HCT116 (cell line): ENCODE measurements at regions not wholly inside any gene's neighbourhood (a gene's known extent, or its start where the extent isn't known, plus 50 kb on each side); places are given as distances from the start of the nearest gene placed in this dataset.

Source experiments
- ATAC-seq: fragments of 200-7000 bp; cut with Tn5 transposase; 2 replicates; pipeline ENCODE4 v1.9.1; 2020; ENCODE audit warnings: mild to moderate bottlenecking, moderate library complexity
- BruUV-seq: library from RNA; stranded (reverse); fragments of 400-500 nt; replicated peaks from 2 replicates; lab custom pipeline; 2021; lab: Mats Ljungman, UMichigan
- CTCF ChIA-PET: fragments of 300-600 bp; sonication (Branson Sonifier 250); formaldehyde crosslinking; loops from one replicate; lab custom pipeline; 2021; ENCODE audit warnings: antibody characterized with exemption; lab: Charles Lee
- POLR2A ChIA-PET: fragments of 300-600, 350-600 bp; sonication (Branson Sonifier 250); formaldehyde crosslinking; loops from one replicate; lab custom pipeline; 2021; ENCODE audit warnings: antibody characterized with exemption; lab: Charles Lee
- RAD21 ChIA-PET, 2 experiments: fragments of 300-600 bp; sonication (Branson Sonifier 250); formaldehyde crosslinking; loops; one replicate each; lab custom pipeline; 2023; ENCODE audit warnings: low total read pairs in 2 of 2; ENCODE audit not compliant: uncharacterized antibody in 2 of 2, unreplicated experiment in 2 of 2, low non-redundant PET in 1 of 2; lab: Charles Lee
- DNase-seq: peaks from one replicate; pipeline ENCODE4 v3.0.0-alpha.2; 2010; ENCODE audit warnings: low read depth, low spot score
- H2AFZ ChIP-seq: fragments of 200-600 bp; shearing (Covaris generic), sonication (generic); 2 replicates; pipeline ENCODE4 v1.6.1; 2017; ENCODE audit warnings: low read depth, mixed run types, mixed read lengths, antibody characterized with exemption, low read length; ENCODE audit not compliant: poor library complexity, severe bottlenecking
- H3K27ac ChIP-seq: 2 replicates; pipeline ENCODE4 v1.5.1; 2012; ENCODE audit warnings: low read depth, low read length
- H3K27me3 ChIP-seq: fragments of 200-600 bp; sonication (generic); 2 replicates; pipeline ENCODE4 v1.6.1; 2016; ENCODE audit warnings: mixed run types, low read length, mixed read lengths; ENCODE audit not compliant: insufficient read depth
- H3K36me3 ChIP-seq, 2 experiments: fragments of 200-500 bp in 1 of 2; fragments of 200-600 bp in 1 of 2; sonication (Bioruptor generic) in 1 of 2; sonication (generic) in 1 of 2; 2 replicates each; pipeline versions ENCODE4 v1.5.1 to v1.6.1; 2014 to 2016; ENCODE audit warnings: low read length in 2 of 2, inconsistent platforms in 1 of 2, mixed read lengths in 1 of 2, mixed run types in 1 of 2; ENCODE audit not compliant: insufficient read depth in 2 of 2, control insufficient read depth in 1 of 2
- H3K4me1 ChIP-seq, 2 experiments: fragments of 200-600 bp in 1 of 2; sonication (generic) in 1 of 2; 2 replicates each; pipeline versions ENCODE4 v1.5.1 to v1.6.1; 2012 to 2017; ENCODE audit warnings: low read length in 2 of 2, inconsistent platforms in 1 of 2, mild to moderate bottlenecking in 1 of 2, mixed read lengths in 1 of 2, mixed run types in 1 of 2, moderate library complexity in 1 of 2; ENCODE audit not compliant: insufficient read depth in 2 of 2, control insufficient read depth in 1 of 2
- H3K4me2 ChIP-seq: fragments of 200-600 bp; sonication (generic); 2 replicates; pipeline ENCODE4 v1.6.1; 2017; ENCODE audit warnings: mixed run types, low read length, mixed read lengths
- H3K4me3 ChIP-seq, 2 experiments: fragments of 200-600 bp in 1 of 2; sonication (generic) in 1 of 2; replicated peaks in 1 of 2; 2 replicates each; pipeline ENCODE4 v1.5.1; 2011 to 2016; ENCODE audit warnings: low read length in 2 of 2, control low read depth in 1 of 2, low read depth in 1 of 2, mild to moderate bottlenecking in 1 of 2, mixed read lengths in 1 of 2, mixed run types in 1 of 2
- H3K79me2 ChIP-seq: fragments of 200-600 bp; sonication (generic); 2 replicates; pipeline ENCODE4 v1.6.1; 2017; ENCODE audit warnings: mild to moderate bottlenecking, mixed run types, low read length, moderate library complexity, mixed read lengths; ENCODE audit not compliant: insufficient read depth
- H3K9ac ChIP-seq: fragments of 200-600 bp; sonication (generic); 2 replicates; pipeline ENCODE4 v1.6.1; 2016; ENCODE audit warnings: low read length, mixed read lengths
- H3K9me2 ChIP-seq: fragments of 200-600 bp; sonication (generic), shearing (Covaris generic); 2 replicates; pipeline ENCODE4 v1.6.1; 2017; ENCODE audit warnings: mixed run types, mild to moderate bottlenecking, moderate library complexity; ENCODE audit not compliant: insufficient read depth
- H3K9me3 ChIP-seq, 2 experiments: fragments of 200-500 bp in 1 of 2; fragments of 200-600 bp in 1 of 2; sonication (Bioruptor generic) in 1 of 2; sonication (generic) in 1 of 2; 2 replicates each; pipeline ENCODE4 v1.6.1; 2014 to 2017; ENCODE audit warnings: low read length in 2 of 2, mixed read lengths in 2 of 2, inconsistent platforms in 1 of 2, low read depth in 1 of 2, mild to moderate bottlenecking in 1 of 2, mixed run types in 1 of 2, moderate library complexity in 1 of 2; ENCODE audit not compliant: control insufficient read depth in 1 of 2, insufficient read depth in 1 of 2
- H4K20me1 ChIP-seq: fragments of 200-600 bp; sonication (generic), shearing (Covaris generic); 2 replicates; pipeline ENCODE4 v1.6.1; 2017; ENCODE audit warnings: mixed run types, mild to moderate bottlenecking, moderate library complexity; ENCODE audit not compliant: insufficient read depth
- ATF3 ChIP-seq: IDR thresholded peaks from 2 replicates; pipeline ENCODE4 v1.6.1; 2012
- CBX3 ChIP-seq: IDR thresholded peaks from 2 replicates; pipeline ENCODE4 v1.6.1; 2012; ENCODE audit warnings: low read depth
- CEBPB ChIP-seq: IDR thresholded peaks from 2 replicates; pipeline ENCODE4 v1.6.1; 2012; ENCODE audit warnings: low read depth
- CTCF ChIP-seq, 3 experiments: fragments of 200-600 bp in 1 of 3; sonication (generic) in 1 of 3; IDR thresholded peaks in 2 of 3; conservative IDR thresholded peaks in 1 of 3; 2 replicates each; pipeline ENCODE4 v1.5.1; 2012 to 2017; ENCODE audit warnings: low read depth in 2 of 3, low read length in 2 of 3, antibody characterized with exemption in 1 of 3, borderline replicate concordance in 1 of 3, control low read depth in 1 of 3, mild to moderate bottlenecking in 1 of 3, mixed read lengths in 1 of 3, mixed run types in 1 of 3, moderate library complexity in 1 of 3; ENCODE audit not compliant: insufficient read depth in 1 of 3
- ELF1 ChIP-seq: IDR thresholded peaks from 2 replicates; pipeline ENCODE4 v1.6.1; 2012; ENCODE audit warnings: low read depth, borderline replicate concordance
- EZH2 ChIP-seq: fragments of 200-600 bp; sonication (generic); IDR thresholded peaks from 2 replicates; pipeline ENCODE4 v1.6.1; 2017; ENCODE audit warnings: antibody characterized with exemption, mixed run types
- FOSL1 ChIP-seq: IDR thresholded peaks from 2 replicates; pipeline ENCODE4 v1.6.1; 2012; ENCODE audit warnings: low read depth
- MAX ChIP-seq: IDR thresholded peaks from 2 replicates; pipeline ENCODE4 v1.6.1; 2012
- POLR2A ChIP-seq: IDR thresholded peaks from 2 replicates; pipeline ENCODE4 v1.7.0; 2011; ENCODE audit warnings: borderline replicate concordance; ENCODE audit not compliant: insufficient read depth, insufficient read length; ENCODE audit errors: extremely low read depth
- POLR2AphosphoS5 ChIP-seq: IDR thresholded peaks from 2 replicates; pipeline ENCODE4 v1.6.1; 2011; ENCODE audit warnings: mild to moderate bottlenecking, low read depth, low read length, moderate library complexity
- RAD21 ChIP-seq: IDR thresholded peaks from 2 replicates; pipeline ENCODE4 v1.6.1; 2012; ENCODE audit warnings: low read depth, mild to moderate bottlenecking
- REST ChIP-seq: IDR thresholded peaks from 2 replicates; pipeline ENCODE4 v1.6.1; 2012; ENCODE audit warnings: low read depth
- SIN3A ChIP-seq: IDR thresholded peaks from 2 replicates; pipeline ENCODE4 v1.6.1; 2012; ENCODE audit warnings: low read depth
- SP1 ChIP-seq: IDR thresholded peaks from 2 replicates; pipeline ENCODE4 v1.6.1; 2012; ENCODE audit warnings: low read depth
- SRF ChIP-seq: IDR thresholded peaks from 2 replicates; pipeline ENCODE4 v1.6.1; 2012; ENCODE audit warnings: low read depth
- TCF7L2 ChIP-seq: IDR thresholded peaks from 2 replicates; pipeline ENCODE4 v1.7.0; 2011; ENCODE audit warnings: borderline replicate concordance, inconsistent platforms; ENCODE audit not compliant: insufficient read depth, insufficient read length; ENCODE audit errors: extremely low read depth
- YY1 ChIP-seq: IDR thresholded peaks from 2 replicates; pipeline ENCODE4 v1.6.1; 2011; ENCODE audit warnings: low read length, low read depth, moderate library complexity, mild to moderate bottlenecking; ENCODE audit not compliant: insufficient replicate concordance; ENCODE audit errors: extremely low read depth
- ZFX ChIP-seq: fragments of 450-650 bp; IDR thresholded peaks from 2 replicates; pipeline ENCODE4 v1.6.1; 2017
- ZNF274 ChIP-seq: fragments of 200-500 bp; sonication (Bioruptor generic); IDR thresholded peaks from 2 replicates; pipeline ENCODE4 v1.6.1; 2014; ENCODE audit warnings: mild to moderate bottlenecking, low read depth, low read length, inconsistent platforms
- intact Hi-C: fragments of 100-400 bp; cut with micrococcal nuclease; formaldehyde crosslinking; loops from 2 replicates; pipeline ENCODE4 v1.10.0; 2022
- TF ChIP-seq, protein P1 (sequence below): IDR thresholded peaks from 2 replicates; pipeline ENCODE4 v1.6.1; 2011; ENCODE audit warnings: mild to moderate bottlenecking, low read length, moderate library complexity; ENCODE audit not compliant: insufficient replicate concordance; ENCODE audit errors: extremely low read depth

- Histone ChIP-seq H3K36me3 (no peaks in the 10 kb centered on the region), H3K27me3 (no peaks in the 10 kb centered on the region), H3K4me1 (no peaks in the 10 kb centered on the region), H3K9me3 (peaks cover 4 to 19% of the 10 kb centered on the region in 2 experiments; a peak in 2 of 4 replicates), H3K79me2 (no peaks in the 10 kb centered on the region), H3K4me2 (no peak overlapping the region), H3K9ac (no peak overlapping the region), H4K20me1 (no peaks in the 10 kb centered on the region), H3K4me3 (no peak overlapping the region), H3K27ac (no peak overlapping the region), H3K9me2 (no peaks in the 10 kb centered on the region), H2AFZ (no peak overlapping the region)
- no peak for ATAC-seq
- ChIA-PET POLR2A (no interaction called here), CTCF (no interaction called here), RAD21 (no interaction called here)
- intact Hi-C loops: no loop called here
- no peak for DNase-seq
- no peak for TF ChIP-seq ZFX
- no peak for TF ChIP-seq CEBPB
- TF ChIP-seq EZH2: no peak
- TF ChIP-seq POLR2AphosphoS5: no peak
- no peak for TF ChIP-seq CTCF (IDR thresholded peaks at IDR 0.05 in 2 of 3, conservative IDR thresholded peaks at IDR 0.05 in 1 of 3; ENCODE audit: borderline replicate concordance in 1 of 3, insufficient read depth in 1 of 3, low read depth in 2 of 3, low read length in 2 of 3)
- TF ChIP-seq REST: no peak
- no peak for TF ChIP-seq ELF1
- TF ChIP-seq YY1: no peak
- no peak for TF ChIP-seq TCF7L2
- no peak for TF ChIP-seq MAX
- no peak for TF ChIP-seq ATF3
- no peak for TF ChIP-seq SP1
- no peak for TF ChIP-seq FOSL1
- TF ChIP-seq, protein P1, sequence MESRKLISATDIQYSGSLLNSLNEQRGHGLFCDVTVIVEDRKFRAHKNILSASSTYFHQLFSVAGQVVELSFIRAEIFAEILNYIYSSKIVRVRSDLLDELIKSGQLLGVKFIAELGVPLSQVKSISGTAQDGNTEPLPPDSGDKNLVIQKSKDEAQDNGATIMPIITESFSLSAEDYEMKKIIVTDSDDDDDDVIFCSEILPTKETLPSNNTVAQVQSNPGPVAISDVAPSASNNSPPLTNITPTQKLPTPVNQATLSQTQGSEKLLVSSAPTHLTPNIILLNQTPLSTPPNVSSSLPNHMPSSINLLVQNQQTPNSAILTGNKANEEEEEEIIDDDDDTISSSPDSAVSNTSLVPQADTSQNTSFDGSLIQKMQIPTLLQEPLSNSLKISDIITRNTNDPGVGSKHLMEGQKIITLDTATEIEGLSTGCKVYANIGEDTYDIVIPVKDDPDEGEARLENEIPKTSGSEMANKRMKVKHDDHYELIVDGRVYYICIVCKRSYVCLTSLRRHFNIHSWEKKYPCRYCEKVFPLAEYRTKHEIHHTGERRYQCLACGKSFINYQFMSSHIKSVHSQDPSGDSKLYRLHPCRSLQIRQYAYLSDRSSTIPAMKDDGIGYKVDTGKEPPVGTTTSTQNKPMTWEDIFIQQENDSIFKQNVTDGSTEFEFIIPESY: no peak
- no peak for TF ChIP-seq SRF
- TF ChIP-seq ZNF274: no peak
- TF ChIP-seq CBX3: no peak
- no peak for TF ChIP-seq RAD21
- no peak for TF ChIP-seq POLR2A
- TF ChIP-seq SIN3A: no peak
- BruUV-seq: no TSS peak
Measured at GRCh38 chr11:127648583-127648982, 648.0 kb upstream of the KIRREL3 start.
